NCI-H146 treated with DMSO at 0.1 percent for 48 hours (cell line): ENCODE measurements at regions not wholly inside any gene's neighbourhood (a gene's known extent, or its start where the extent isn't known, plus 50 kb on each side); places are given as distances from the start of the nearest gene placed in this dataset.
"Not testable (repeated sequence)": the region's sequence is repeated elsewhere in the genome, so short reads cannot be mapped to it uniquely, and the experiment has no call there.

Source experiments
- DNase-seq: peaks from one replicate; lab custom pipeline; 2025; ENCODE audit not compliant: unreplicated experiment; lab: John Stamatoyannopoulos, UW

DNA sequence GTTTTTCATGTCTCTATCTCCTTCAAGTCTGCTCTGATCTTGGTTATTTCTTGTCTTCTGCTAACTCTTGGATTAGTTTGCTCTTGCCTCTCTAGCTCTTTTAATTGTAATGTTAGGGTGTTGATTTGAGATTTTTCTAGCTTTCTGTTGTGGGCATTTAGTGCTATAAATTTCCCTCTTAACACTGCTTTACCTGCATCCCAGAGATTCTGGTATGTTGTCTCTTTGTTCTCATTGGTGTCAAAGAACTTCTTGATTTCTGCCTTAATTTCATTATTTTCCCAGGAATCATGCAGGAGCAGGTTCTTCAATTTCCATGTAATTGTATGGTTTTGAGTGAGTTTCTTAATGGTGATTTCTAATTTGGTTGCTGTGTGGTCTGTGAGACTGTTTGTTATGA, 128.5 kb upstream of the ZNF267 start:
- DNase-seq = not testable (repeated sequence)

DNA sequence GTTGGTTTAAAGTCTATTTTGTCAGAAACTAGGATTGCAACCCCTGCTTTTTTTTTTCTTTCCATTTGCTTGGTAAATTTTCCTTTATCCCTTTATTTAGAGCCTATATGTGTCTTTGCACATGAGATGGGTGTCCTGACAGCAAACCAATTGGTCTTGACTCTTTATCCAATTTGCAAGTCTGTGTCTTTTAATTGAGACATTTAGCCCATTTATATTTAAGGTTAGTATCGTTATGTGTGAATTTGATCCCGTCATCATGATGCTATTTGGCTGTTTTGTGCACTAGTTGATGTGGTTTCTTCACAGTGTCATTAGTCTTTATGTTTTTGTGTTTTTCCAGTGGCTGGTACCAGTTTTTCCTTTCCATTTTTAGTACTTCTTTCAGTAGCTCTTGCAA, 127.7 kb upstream of the ZNF267 start:
- no peak for DNase-seq

DNA sequence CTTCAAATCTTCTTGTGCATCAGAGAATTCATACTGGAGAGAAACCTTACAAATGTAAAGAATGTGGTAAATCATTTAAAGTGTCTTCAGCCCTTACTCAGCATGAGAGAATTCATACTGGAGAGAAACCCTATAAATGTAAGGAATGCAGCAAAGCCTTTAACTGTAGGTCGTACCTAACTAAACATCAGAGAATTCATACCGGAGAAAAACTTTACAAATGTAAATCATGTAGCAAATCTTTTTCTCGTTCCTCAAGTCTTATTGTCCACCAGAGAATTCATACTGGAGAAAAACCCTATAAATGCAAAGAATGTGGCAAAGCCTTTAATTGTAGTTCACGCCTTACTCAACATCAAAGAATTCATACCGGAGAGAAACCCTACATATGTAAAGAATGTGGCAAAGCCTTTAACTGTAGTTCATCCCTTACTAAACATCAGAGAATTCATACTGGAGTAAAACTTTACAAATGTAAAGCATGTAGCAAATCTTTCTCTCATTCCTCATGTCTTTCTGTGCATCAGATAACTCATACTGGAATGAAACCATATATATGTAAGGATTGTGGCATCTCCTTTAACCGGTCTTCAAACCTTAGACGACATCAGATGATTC, 118.5 kb upstream of the ZNF267 start:
- DNase-seq = no peak

DNA sequence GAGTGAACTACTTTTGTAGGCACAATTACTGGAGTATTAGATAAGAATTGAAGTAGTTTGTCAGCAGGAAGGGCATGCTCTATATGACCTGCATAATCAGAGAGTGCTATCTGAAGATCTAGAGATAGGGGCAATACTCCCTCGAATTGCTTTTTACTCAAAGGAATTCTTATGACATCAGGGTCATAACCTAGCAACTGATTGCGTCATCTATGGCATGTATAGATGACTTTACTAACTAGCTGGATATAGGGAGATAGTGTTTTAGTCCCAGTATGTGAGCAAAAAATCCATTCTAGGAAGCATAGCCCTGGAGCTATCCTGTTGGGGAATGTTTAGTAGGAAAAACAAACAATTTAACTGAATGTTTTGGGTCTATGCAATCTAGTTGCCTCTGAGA, 109.5 kb upstream of the ZNF267 start:
- DNase-seq = no peak

DNA sequence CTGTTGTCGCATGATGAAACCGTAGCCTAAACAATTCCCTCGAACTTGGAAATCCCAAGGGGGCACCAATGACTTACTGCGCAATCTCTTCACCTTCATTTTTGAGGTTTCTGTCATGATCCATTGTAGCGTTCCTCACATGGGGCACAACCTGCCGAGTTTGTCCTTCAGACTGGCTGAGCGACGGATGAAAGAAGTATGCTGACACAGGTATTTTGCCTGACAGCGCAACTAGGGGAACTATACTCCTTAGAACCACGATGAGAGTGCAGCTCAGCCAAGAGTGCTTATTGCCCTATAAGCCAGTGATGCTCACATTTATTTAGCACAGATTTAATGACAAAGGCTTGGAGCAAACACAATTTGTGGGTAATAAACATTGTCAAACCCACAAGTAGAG, 106.3 kb upstream of the ZNF267 start:
- no peak for DNase-seq

DNA sequence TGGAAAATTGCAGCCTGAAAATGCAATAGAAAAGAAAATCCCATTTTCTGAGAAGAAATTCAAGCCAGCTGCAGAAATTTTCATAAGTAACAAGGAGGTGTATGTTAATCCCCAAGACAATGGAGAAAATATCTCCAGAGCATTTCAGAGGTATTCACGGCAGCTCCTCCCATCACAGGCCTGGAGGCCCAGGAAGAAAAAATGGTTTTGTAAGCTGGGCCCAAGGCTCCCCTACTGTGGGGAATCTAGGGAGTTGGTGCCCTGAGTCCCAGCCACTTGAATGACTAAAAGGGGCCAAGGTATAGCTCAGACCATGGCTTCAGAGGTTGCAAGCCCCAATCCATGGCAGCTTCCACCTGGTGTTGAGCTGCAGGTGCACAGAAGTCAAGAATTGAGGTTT, 93.3 kb upstream of the ZNF267 start:
- DNase-seq = no peak

DNA sequence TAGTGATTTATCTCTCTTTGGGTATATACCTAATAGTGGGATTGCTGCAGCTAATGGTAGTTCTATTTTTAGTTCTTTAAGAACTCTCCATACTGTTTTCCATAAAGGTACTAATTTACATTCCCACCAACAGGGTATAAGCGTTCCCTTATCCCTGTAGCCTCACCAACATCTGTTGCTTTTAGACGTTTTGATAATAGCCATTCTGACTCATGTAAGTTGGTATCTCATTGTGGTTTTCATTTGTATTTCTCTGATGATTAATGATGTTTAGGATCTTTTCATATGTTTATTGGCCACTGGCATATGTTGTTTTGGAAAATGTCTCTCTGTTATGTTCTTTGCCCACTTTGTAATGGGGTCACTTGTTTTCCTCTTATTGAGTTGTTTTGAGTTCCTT, 88.5 kb upstream of the ZNF267 start:
- no peak for DNase-seq

DNA sequence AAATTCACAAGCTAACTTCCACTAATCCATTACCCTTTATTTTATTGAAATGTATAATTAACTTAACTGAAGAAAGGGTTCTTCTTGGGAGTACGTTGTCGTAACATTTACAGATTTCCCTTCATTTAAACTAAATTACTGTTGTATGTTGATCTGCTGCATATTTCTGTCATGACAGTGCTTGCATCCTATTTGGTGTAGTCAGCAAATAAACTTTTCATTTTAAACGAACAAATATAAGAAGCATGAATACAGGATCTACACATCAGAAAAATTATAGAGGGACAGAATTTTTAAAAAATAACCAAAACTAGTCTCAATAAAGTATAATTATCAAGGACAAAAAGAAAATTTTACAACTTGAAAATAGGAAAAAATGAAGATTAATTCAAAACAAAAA, 66.5 kb upstream of the ZNF267 start:
- no peak for DNase-seq

DNA sequence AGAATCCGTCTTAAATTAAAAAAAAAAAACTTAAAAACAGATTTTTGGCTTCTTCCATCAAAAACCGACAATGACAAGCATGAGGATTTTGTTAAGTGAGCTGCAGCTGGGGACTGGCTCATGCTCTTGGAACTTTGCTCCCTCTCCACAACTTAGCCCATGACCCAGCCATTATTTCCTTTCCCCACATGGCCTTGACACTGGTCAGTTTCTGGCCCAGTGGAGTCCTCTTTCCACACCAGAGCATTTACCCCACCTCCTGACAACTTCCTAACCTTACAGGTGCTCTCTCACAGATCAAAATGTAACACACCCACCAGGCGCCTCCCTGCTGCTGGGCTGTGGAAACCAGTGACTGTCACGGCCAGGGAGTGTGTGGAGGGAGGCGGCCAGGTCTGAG, 62.7 kb upstream of the ZNF267 start:
- DNase-seq = no peak

DNA sequence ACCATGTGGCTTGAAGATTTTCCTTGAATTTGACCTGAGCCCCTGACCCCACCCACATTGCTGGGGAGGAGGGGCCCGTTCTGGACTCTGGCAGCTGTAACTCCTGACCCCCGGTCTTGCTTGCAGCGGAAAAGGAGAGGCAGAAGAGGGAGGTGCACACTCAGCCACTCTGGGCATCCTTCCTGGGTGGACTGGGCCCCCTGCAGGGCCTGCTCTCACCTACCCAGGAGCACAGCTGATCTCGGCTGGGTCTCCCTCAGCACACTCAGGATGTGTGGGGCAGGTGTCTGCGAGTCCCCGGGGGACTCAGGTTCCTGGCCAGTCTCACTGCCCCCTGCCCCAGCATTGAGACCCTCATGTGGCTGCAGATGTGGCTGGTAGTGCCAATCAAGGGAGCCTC, 57.5 kb upstream of the ZNF267 start:
- not testable (repeated sequence) for DNase-seq

DNA sequence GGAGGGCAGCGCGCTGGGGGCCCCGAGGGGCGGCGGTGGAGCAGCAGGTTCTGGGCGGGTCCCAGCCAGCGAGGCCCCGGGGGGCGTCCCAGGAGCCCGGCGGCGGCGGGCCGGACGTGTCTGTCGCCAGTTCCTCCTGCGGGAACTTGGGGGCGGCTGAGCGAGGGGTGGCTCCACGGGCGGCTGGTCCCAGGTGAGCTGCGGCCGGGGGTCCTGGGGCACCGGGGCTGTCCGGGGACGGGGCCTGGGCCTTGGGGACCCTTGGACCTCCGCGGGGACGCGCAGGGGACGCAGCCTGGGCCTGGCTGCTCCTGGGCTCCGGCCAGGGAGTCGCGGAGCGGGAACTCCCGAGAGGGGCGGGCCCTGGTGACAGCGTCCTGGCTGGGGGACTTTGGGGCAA, 54.2 kb upstream of the ZNF267 start:
- no peak for DNase-seq

DNA sequence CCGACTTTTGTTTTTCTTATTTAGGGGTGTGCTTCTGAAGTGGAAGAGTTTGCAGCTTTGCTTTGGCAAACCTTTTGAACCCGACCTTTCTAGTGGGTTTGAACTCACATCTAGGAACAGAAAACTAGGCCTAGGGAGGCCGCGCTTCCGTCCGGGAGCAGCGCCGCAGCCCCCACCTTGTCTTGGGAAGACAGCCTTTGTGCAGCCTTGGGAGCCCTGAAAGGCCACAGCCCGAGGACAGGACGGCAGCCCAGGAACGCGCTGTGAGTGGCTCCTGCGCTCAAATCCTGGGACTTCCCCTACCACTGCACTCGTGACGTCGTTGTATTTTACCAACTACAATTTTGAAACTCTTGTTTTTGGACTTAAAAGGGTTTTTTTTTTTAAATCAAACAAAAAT, 53.7 kb upstream of the ZNF267 start:
- DNase-seq = no peak
